H1 (cell line): ENCODE measurements at regions not wholly inside any gene's neighbourhood (a gene's known extent, or its start where the extent isn't known, plus 50 kb on each side); places are given as distances from the start of the nearest gene placed in this dataset.

Experiments
- CTCF ChIA-PET: fragments of 300-600 bp; sonication (Branson Sonifier 250); formaldehyde crosslinking; loops from one replicate; lab custom pipeline; 2021; ENCODE audit not compliant: partially characterized antibody; lab: Charles Lee
- POLR2A ChIA-PET: fragments of 300-600 bp; sonication (Branson Sonifier 250); formaldehyde crosslinking; loops from one replicate; lab custom pipeline; 2021; ENCODE audit warnings: inconsistent platforms; ENCODE audit not compliant: partially characterized antibody; lab: Charles Lee
- DNase-seq, 2 experiments: peaks; one replicate each; pipeline versions ENCODE4 v3.0.0 to v3.0.0-alpha.2; 2010 to 2022; ENCODE audit warnings: low spot score in 2 of 2, low read depth in 1 of 2, mixed read lengths in 1 of 2
- FAIRE-seq: peaks from 2 replicates; lab custom pipeline; 2011; peaks lifted over from hg19 to GRCh38; lab: Jason Lieb, UNC
- H2AFZ ChIP-seq: 2 replicates; pipeline ENCODE4 v1.8.1; 2012; ENCODE audit warnings: low read length, inconsistent platforms
- H2AK5ac ChIP-seq: 2 replicates; pipeline ENCODE4 v1.6.1; 2013; ENCODE audit warnings: low read depth, low read length
- H2BK120ac ChIP-seq: replicated peaks from 2 replicates; pipeline ENCODE3; 2013; ENCODE audit warnings: low read depth, low read length, inconsistent platforms
- H2BK12ac ChIP-seq: 2 replicates; pipeline ENCODE4 v1.6.1; 2013; ENCODE audit warnings: low read depth, low read length
- H2BK15ac ChIP-seq: 2 replicates; pipeline ENCODE4 v1.6.1; 2013; ENCODE audit warnings: low read length
- H2BK20ac ChIP-seq: 2 replicates; pipeline ENCODE4 v1.6.1; 2013; ENCODE audit warnings: low read length
- H2BK5ac ChIP-seq: 2 replicates; pipeline ENCODE4 v1.6.1; 2013; ENCODE audit warnings: low read depth, low read length
- H3K14ac ChIP-seq: 2 replicates; pipeline ENCODE4 v1.6.1; 2013; ENCODE audit warnings: inconsistent platforms; ENCODE audit not compliant: insufficient read length
- H3K18ac ChIP-seq: 2 replicates; pipeline ENCODE4 v1.6.1; 2013; ENCODE audit warnings: low read length; ENCODE audit errors: extremely low read depth
- H3K23ac ChIP-seq: 2 replicates; pipeline ENCODE4 v1.6.1; 2013; ENCODE audit warnings: inconsistent platforms; ENCODE audit not compliant: insufficient read length
- H3K23me2 ChIP-seq: 2 replicates; pipeline ENCODE4 v1.6.1; 2013; ENCODE audit warnings: low read depth, low read length
- H3K27ac ChIP-seq: 2 replicates; pipeline ENCODE4 v1.6.1; 2011; ENCODE audit warnings: low read depth, low read length, inconsistent platforms
- H3K27me3 ChIP-seq, 4 experiments: replicated peaks in 1 of 4; 1 replicate in 1 of 4; 2 replicates in 3 of 4; pipeline versions ENCODE4 v1.6.1 to v1.8.1; 2011 to 2013; ENCODE audit warnings: low read length in 3 of 4, mild to moderate bottlenecking in 3 of 4, inconsistent platforms in 2 of 4, mixed read lengths in 2 of 4, moderate library complexity in 1 of 4; ENCODE audit not compliant: control insufficient read depth in 3 of 4, insufficient read depth in 3 of 4; ENCODE audit errors: extremely low read depth in 1 of 4
- H3K36me3 ChIP-seq, 4 experiments: 2 replicates each; pipeline versions ENCODE4 v1.6.1 to v1.8.1; 2011 to 2013; ENCODE audit warnings: mild to moderate bottlenecking in 4 of 4, low read length in 3 of 4, moderate library complexity in 2 of 4, control low read depth in 1 of 4, inconsistent platforms in 1 of 4; ENCODE audit not compliant: insufficient read depth in 4 of 4, control insufficient read depth in 2 of 4
- H3K4ac ChIP-seq: replicated peaks from 2 replicates; pipeline ENCODE3; 2013; ENCODE audit warnings: low read length, low read depth, mixed read lengths, inconsistent platforms; ENCODE audit not compliant: insufficient read length
- H3K4me1 ChIP-seq, 4 experiments: replicated peaks in 1 of 4; 1 replicate in 1 of 4; 2 replicates in 3 of 4; pipeline versions ENCODE4 v1.6.1 to v1.8.1; 2011 to 2013; ENCODE audit warnings: low read length in 3 of 4, inconsistent platforms in 2 of 4, mixed read lengths in 1 of 4; ENCODE audit not compliant: insufficient read depth in 4 of 4, control insufficient read depth in 3 of 4
- H3K4me2 ChIP-seq, 2 experiments: 2 replicates each; pipeline versions ENCODE4 v1.6.1 to v1.8.1; 2011 to 2013; ENCODE audit warnings: low read depth in 2 of 2, low read length in 2 of 2, control low read depth in 1 of 2, inconsistent platforms in 1 of 2, mild to moderate bottlenecking in 1 of 2; ENCODE audit not compliant: insufficient read depth in 1 of 2
- H3K4me3 ChIP-seq, 4 experiments: fragments of 200-600, 300-600 bp in 1 of 4; sonication (generic), shearing (Covaris generic), sonication (Bioruptor Twin) in 1 of 4; 2 replicates each; pipeline versions ENCODE4 v1.5.1 to v1.8.1; 2011 to 2016; ENCODE audit warnings: low read length in 4 of 4, low read depth in 3 of 4, control low read depth in 2 of 4, inconsistent platforms in 2 of 4, mild to moderate bottlenecking in 2 of 4, mixed read lengths in 1 of 4, moderate library complexity in 1 of 4; ENCODE audit not compliant: insufficient read depth in 2 of 4; ENCODE audit errors: extremely low read depth in 1 of 4
- H3K56ac ChIP-seq: replicated peaks from 2 replicates; pipeline ENCODE3; 2013; ENCODE audit warnings: low read depth, mild to moderate bottlenecking, mixed read lengths, low read length, inconsistent platforms; ENCODE audit not compliant: insufficient read length
- H3K79me1 ChIP-seq: 2 replicates; pipeline ENCODE4 v1.6.1; 2013; ENCODE audit warnings: low read depth, low read length, control low read depth
- H3K79me2 ChIP-seq, 2 experiments: 2 replicates each; pipeline versions ENCODE4 v1.6.1 to v1.8.1; 2012 to 2013; ENCODE audit warnings: low read length in 2 of 2, mild to moderate bottlenecking in 2 of 2, inconsistent platforms in 1 of 2; ENCODE audit not compliant: insufficient read depth in 2 of 2, control insufficient read depth in 1 of 2
- H3K9ac ChIP-seq, 4 experiments: replicated peaks in 1 of 4; 1 replicate in 1 of 4; 2 replicates in 3 of 4; pipeline versions ENCODE4 v1.6.1 to v1.8.1; 2011 to 2013; ENCODE audit warnings: low read depth in 3 of 4, low read length in 3 of 4, control low read depth in 2 of 4, mild to moderate bottlenecking in 2 of 4, moderate library complexity in 2 of 4, inconsistent platforms in 1 of 4; ENCODE audit errors: extremely low read depth in 1 of 4
- H3K9me3 ChIP-seq, 2 experiments: 2 replicates each; pipeline versions ENCODE4 v1.6.1 to v1.8.1; 2012 to 2013; ENCODE audit warnings: mild to moderate bottlenecking in 2 of 2, moderate library complexity in 2 of 2, control low read depth in 1 of 2, inconsistent platforms in 1 of 2, low read depth in 1 of 2, low read length in 1 of 2, mixed read lengths in 1 of 2; ENCODE audit not compliant: insufficient read depth in 2 of 2
- H4K20me1 ChIP-seq, 2 experiments: replicated peaks in 1 of 2; 2 replicates each; pipeline versions ENCODE3 to v1.8.1; 2011 to 2013; ENCODE audit warnings: inconsistent platforms in 2 of 2, low read length in 2 of 2, mild to moderate bottlenecking in 1 of 2; ENCODE audit not compliant: insufficient read depth in 2 of 2, control insufficient read depth in 1 of 2
- H4K5ac ChIP-seq: 2 replicates; pipeline ENCODE4 v1.6.1; 2013; ENCODE audit warnings: low read length, low read depth, mixed read lengths, inconsistent platforms; ENCODE audit not compliant: insufficient read length
- H4K8ac ChIP-seq: 2 replicates; pipeline ENCODE4 v1.8.0; 2013; ENCODE audit warnings: mild to moderate bottlenecking, moderate library complexity, low read length, inconsistent platforms; ENCODE audit not compliant: insufficient read depth; ENCODE audit errors: extremely low read depth
- H4K91ac ChIP-seq: replicated peaks from 2 replicates; pipeline ENCODE3; 2013; ENCODE audit warnings: low read length, mixed read lengths, inconsistent platforms; ENCODE audit not compliant: insufficient read length
- SP1 ChIP-seq: IDR thresholded peaks from 2 replicates; pipeline ENCODE4 v1.6.1; 2011; ENCODE audit warnings: low read depth, low read length
- WGBS, 2 experiments: shearing (Covaris generic) in 1 of 2; methylation state at CpG; one replicate each; pipeline versions ENCODE4 v1.1.6 to v1.1.7; 2013 to 2015; ENCODE audit warnings: low lambda C conversion rate in 2 of 2, mixed read lengths in 2 of 2, inconsistent platforms in 1 of 2, low coverage in 1 of 2, missing lambda C conversion rate in 1 of 2; ENCODE audit not compliant: insufficient replicate concordance in 2 of 2, insufficient coverage in 1 of 2, insufficient read length in 1 of 2; ENCODE audit errors: extremely low coverage in 1 of 2, missing lambda C conversion rate in 1 of 2; 5-methylcytosine and 5-hydroxymethylcytosine counted together

GRCh38 chr10:57743711-57744110, 524.0 kb downstream of the IPMK start:
- Histone ChIP-seq H3K27ac (no peak overlapping the region), H3K9me3 (no peaks in the 10 kb centered on the region), H3K27me3 (no peaks in the 10 kb centered on the region), H3K9ac (no peak overlapping the region), H2BK5ac (no peak overlapping the region), H3K4ac (no peak overlapping the region), H2BK15ac (no peak overlapping the region), H3K36me3 (no peaks in the 10 kb centered on the region), H3K4me1 (no peaks in the 10 kb centered on the region), H2AFZ (no peak overlapping the region)
- WGBS, 2 experiments: 95% methylated on average over 1 of the region's 1 CpG; no CpG with 5 or more reads in 1 of the 2 experiments
- TF ChIP-seq SP1: no peak
- TF ChIP-seq, all 59 proteins: peak for 0
- Histone ChIP-seq H4K20me1 (no peaks in the 10 kb centered on the region), H4K5ac (no peak overlapping the region), H3K23me2 (no peaks in the 10 kb centered on the region), H3K4me3 (no peak overlapping the region), H3K14ac (no peak overlapping the region), H3K23ac (no peak overlapping the region), H3K4me2 (no peak overlapping the region), H3K79me1 (no peaks in the 10 kb centered on the region), H4K8ac (no peak overlapping the region), H2AK5ac (no peak overlapping the region), H3K18ac (no peak overlapping the region), H4K91ac (no peak overlapping the region), H2BK12ac (no peak overlapping the region), H3K56ac (no peak overlapping the region), H2BK120ac (no peak overlapping the region), H2BK20ac (no peak overlapping the region), H3K79me2 (no peaks in the 10 kb centered on the region)
- POLR2A ChIA-PET: no interaction called here
- FAIRE-seq (no peak), DNase-seq (no peak)
- CTCF ChIA-PET: no interaction called here
